ENCODE measurements at regions not wholly inside any gene's neighbourhood (a gene's known extent, or its start where the extent isn't known, plus 50 kb on each side); places are given as distances from the start of the nearest gene placed in this dataset.

GRCh38 chr2:19776941-19777514 is 124.8 kb downstream of the TTC32 start:
- DNase-seq = no peak

DNA sequence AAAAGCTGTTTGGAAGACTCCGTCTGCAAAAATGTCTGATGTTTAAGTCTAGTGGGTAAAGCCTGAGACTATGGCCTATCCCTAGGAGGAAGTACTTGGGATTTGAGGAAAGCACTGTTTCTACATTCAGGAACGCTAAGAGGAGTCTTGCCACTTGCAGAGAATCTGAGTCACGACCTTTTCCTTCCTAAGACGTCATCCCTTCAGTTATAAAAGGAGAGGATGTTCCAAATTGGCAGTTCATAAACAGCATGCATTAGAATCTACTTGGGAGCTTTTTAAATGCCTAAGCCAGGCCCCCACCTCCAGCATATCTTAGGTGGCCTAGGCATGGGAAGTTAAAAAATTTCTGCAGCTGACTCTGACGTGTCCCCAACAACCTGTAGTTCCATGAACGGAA is 125.9 kb downstream of the TTC32 start:
- no peak for DNase-seq

- DNase-seq = no peak
These were observed 126.5 kb downstream of the TTC32 start for GRCh38 chr2:19775315-19775714.

- no peak for DNase-seq
These were observed 127.0 kb downstream of the TTC32 start for GRCh38 chr2:19774805-19775176.

DNA sequence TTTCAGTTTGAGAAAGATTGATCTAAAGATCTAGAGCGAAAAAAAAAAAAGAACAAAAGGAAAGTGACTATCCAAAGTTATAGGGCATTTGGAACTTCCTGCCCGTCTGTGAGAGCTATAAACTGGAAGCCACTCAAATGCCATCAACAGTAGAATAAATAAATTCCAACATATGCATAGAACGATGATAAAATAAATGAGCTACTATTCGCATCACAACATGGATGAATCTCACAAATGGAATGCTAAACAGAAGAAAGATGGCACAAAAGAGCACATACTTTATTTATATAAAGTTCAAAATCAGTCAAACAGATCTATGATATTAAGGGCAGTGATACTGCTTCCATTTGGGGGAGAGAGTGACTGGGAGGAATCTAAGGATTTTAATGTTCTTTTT is 128.8 kb downstream of the TTC32 start:
- DNase-seq = no peak

DNA sequence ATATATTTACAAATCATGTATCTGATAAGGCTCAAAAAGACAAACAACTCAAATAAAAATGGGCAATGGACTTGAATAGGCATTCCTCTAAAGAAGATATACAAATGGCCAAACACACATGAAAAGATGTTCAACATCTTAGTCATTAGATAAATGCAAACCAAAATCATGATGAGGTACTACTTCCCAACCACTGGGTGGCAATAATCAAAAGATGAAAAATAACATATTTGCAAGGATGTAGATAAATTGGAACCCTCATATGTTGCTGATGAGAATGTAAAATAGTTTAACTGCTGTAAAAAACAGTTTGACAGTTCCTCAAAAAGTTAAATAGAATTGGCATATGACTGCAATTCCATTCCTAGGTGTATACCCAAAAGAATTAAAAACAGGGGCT is 132.3 kb downstream of the TTC32 start:
- DNase-seq = no peak

DNA sequence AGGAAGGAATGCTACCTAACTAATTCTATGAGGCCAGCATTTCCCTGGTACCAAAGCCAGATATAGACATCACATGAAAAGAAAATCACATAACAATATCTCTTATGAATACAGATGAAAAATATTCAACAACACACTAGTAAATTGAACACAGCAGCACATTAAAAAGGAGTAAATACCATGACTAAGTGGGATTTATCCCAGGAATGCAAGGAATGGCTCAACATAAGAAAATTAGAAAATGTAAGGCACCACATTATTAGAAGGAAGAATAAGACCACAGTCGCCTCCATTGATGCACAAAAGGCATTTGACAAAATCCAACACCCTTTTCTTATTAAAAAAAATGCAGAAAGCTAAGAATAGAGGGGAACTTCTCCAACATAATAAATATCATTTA is 133.9 kb downstream of the TTC32 start:
- no peak for DNase-seq

DNA sequence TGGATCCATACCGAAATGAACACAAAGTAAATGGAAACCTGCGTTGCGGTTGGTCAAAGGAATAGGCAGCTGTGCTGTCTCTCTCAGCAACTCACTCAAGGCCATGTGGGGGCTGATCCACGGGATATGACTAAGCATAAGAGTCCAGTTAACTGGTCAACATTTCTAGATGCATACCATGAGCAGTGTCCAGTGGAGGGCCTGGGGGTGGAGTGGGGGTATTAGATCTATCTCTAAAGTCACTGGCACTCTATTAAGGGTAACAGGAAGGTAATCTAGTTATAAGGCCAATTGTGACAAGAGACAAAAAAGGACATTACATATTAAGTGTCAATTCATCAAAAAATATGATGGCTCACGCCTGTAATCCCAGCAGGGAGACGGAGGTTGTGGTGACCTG is 136.8 kb downstream of the TTC32 start:
- DNase-seq = no peak

DNA sequence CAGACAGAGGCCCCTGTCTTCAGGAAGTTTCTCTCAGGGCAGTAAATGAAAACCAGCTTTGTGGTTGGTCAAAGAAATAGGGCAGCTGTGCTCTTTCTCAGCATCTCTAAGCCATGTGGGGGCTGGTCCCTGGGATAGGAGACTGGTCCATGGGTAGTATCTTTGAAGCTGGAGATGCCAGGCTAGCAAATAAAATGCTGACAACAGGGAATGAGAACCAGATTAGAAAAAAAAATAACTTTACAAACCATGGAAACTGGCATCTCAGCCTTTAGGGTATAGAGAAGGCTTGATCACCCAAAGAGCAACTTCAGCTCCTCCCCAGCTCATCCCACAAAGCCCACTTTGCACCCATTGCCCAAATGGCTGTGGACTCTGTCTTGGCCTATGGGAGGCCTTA is 138.1 kb downstream of the TTC32 start:
- no peak for DNase-seq

- DNase-seq = no peak
These were observed 138.7 kb downstream of the TTC32 start for GRCh38 chr2:19762959-19763605.

DNA sequence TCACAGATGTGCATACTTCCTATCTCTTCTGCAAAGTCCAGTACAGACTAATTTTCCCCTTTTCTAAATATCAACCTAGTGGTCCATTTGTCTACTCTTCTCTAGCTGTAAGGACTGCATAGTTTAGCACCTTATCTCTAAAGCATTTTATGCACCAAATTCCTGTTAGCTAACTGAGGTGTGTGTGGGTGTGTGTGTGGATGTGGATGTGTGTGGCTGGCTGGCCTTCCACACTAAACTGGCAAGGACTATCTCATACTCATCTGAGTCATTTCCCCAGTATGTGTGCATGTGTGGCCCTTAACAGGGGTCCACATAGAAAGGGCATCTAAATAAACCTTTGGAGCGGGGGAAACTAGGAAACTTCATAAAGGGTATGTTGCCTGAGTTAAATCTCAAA is 139.6 kb downstream of the TTC32 start:
- DNase-seq = no peak

DNA sequence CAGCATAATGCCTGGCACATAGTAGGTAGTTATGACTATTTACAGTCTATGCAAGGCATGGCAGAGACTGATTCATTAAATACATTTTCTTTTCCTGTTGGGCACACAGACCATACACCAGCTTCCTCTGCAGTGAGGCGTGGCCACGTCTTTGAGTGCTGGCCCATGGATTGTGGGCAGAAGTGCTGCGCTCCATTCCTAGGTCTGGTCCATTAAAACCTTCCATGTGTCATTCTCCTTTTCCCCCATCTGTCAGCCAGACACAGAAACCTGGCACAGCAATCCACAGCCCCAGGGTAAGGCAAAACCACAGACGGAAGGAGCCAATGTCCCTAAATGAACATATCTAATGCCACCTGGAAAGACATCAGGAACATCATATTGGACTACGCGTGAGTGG is 141.9 kb downstream of the TTC32 start:
- no peak for DNase-seq

DNA sequence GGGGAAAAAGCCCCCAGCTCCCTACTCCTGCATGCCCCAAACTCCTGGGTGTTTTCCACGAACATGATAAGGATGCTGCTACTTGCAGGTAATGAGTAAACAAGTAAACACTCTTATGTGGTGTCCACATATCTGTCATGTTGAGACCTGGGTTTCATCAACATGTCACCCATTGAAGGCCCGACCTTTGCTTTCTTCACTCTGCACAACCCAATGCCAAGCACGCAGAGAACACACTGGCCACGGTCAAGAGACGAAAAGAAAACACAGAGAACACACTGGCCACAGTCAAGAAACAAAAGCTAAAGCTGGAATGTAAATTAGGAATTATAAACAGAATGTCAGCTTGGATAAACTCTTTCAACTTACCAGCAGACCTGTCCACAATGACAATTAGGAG is 143.1 kb downstream of the TTC32 start:
- DNase-seq = no peak

DNA sequence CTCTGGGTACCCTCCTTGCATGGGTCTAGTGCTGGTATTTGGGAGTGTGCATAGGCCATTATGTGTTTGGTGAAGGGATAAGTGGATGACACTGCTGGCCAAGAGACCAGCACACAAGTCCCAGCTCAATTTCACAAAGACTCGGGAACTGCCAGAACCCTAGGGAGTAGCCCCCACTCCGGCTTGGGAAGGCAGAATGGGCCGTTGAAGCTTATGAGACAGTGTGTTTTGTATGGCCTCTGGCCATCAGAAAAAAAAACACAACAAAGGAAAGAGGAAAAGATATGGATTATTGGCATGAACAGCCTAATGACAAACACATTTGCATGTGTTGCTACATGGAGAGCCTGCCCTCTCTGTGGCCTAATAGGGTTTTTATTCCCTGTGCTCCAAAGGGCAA is 144.2 kb downstream of the TTC32 start:
- DNase-seq = no peak

- no peak for DNase-seq
These were observed 146.9 kb downstream of the TTC32 start for GRCh38 chr2:19754907-19755306.

GRCh38 chr2:19753818-19754217 is 148.0 kb downstream of the TTC32 start:
- DNase-seq = no peak

GRCh38 chr2:19753314-19753713 is 148.5 kb downstream of the TTC32 start:
- no peak for DNase-seq

DNA sequence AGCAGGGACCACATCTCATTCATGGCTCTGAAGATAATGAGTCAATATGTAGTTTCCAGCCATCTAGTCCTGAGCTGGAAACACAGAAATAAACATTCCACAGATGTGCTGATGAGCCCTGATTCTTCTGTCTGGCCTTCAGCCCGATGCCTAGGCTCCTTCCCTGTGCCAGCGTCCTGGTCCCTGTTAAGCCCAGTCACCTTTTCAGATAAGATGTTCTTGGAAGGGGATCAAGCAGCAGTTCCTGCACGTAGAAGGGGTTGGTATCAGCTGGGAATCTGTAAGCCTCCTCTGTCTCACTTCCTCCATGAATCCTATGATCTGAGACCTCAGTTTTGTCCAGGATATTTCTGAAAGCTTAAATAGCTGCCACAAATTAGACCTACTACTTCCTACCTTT is 149.3 kb downstream of the TTC32 start:
- no peak for DNase-seq

- no peak for DNase-seq
These were observed 150.2 kb downstream of the TTC32 start for GRCh38 chr2:19751631-19752030.

DNA sequence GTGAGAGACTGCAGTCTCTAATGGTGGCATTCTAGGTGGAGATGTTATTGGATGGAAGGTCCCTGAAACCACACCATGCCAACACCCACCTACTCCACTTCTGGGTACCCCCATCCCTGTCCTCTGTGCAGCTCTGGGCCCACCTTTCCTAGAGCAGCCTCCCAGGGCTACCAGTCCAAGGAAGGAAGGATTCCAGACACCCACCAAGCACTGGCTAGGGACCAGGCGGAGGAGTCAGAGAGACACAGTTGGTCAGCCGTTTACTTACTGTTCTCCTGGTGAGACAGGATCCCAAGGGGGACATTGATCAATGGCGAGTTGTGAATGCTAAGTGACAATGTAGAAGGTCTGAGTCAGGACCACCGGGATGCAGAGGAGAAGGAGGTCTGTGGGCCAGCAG is 151.6 kb downstream of the TTC32 start:
- DNase-seq = no peak

DNA sequence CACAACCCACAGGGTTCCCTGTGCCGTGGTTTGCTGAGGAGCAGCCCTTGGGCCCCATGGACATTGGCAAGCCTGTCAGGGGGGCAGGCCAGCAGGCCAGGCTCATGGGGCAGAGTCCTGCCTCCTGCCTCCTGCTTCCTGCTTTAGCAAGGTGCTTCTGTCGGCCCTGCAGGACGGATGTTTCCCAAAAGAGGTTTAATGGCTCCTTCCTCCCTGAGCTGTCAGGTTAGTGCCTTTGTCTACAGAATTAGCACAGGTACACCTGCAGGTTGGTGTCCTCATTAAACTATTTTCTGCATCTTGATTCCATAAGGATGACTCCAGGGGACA is 152.3 kb downstream of the TTC32 start:
- no peak for DNase-seq

DNA sequence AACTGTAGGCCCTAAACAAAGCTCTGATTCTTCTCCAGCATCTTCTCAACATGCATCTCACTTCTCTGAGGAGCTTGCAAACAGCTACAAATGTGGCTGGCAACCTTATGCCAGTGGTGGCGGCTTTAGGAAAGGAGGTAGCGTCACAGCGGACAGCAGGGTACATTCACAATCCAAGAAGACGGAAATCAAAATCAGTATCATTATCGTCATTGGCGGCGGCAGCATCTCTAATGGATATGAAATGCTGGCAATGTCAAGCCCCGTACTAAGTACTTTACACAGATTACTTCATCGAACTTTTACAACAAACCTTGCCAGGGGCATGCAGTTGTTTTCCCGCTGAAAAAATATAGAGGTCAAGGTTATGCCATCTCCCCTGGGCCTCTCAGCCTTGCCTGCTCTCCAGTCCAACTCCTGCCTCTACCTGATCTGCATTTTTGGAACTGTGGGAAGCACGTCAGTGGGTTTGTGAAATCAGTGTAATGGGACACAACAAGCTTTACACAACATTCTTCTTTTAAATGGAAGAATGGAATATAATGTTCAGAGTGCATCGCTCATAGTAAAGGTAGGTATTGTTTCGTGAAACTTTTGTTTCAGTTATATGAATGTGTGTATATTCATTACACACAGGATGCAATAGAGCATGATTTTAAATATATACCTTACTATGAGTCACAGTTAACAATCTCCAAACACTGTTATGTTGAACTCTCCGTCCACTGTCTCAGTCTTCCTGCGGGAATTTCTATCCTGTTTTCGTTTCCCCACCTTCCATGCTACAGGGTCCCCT is 152.9 kb downstream of the TTC32 start:
- no peak for DNase-seq

GRCh38 chr2:19748073-19748375 is 153.8 kb downstream of the TTC32 start:
- DNase-seq = no peak

GRCh38 chr2:19747310-19748072 is 154.3 kb downstream of the TTC32 start:
- DNase-seq = no peak
